WTC11 (cell line): ENCODE measurements at regions not wholly inside any gene's neighbourhood (a gene's known extent, or its start where the extent isn't known, plus 50 kb on each side); places are given as distances from the start of the nearest gene placed in this dataset.

Source experiments
- MYBL2 ChIP-seq: sonication (generic); formaldehyde crosslinking; IDR thresholded peaks from 2 replicates; pipeline ENCODE4 v1.8.1; 2023; ENCODE audit warnings: mild to moderate bottlenecking, moderate library complexity, missing genetic modification reagents
- TF ChIP-seq, protein P1 (sequence below): sonication (generic); formaldehyde crosslinking; IDR thresholded peaks from 2 replicates; pipeline ENCODE4 v1.8.0; 2022; ENCODE audit warnings: mild to moderate bottlenecking, missing genetic modification reagents
- TF ChIP-seq, protein P2 (sequence below): sonication (generic); formaldehyde crosslinking; IDR thresholded peaks from 2 replicates; pipeline ENCODE4 v1.8.1; 2022; ENCODE audit warnings: low read depth, missing genetic modification reagents, borderline replicate concordance
- TF ChIP-seq, protein P3 (sequence below): fragments of 200-600 bp; IDR thresholded peaks from 2 replicates; pipeline ENCODE4 v1.8.0; 2022; ENCODE audit warnings: antibody characterized with exemption

DNA sequence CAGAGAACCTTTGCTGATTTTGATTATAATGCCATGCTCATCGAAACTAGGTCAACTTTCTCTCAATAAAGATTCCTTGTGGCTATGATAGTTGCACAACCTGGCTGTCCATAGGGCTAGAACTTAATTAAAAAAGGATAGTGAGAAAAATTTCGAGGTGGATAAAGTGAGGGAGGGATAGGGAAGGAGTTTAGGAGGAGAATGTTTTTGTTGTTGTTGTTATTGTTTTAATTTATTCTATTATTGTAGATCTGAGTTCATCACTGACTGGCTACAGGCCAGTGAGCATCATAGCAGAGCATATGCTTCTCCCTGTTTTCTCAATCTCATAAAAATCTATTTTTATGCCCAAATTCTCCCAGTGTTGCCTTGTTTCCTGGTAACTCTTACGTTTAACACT lies 688.7 kb upstream of the GRM3 start:
- TF ChIP-seq, protein P1, sequence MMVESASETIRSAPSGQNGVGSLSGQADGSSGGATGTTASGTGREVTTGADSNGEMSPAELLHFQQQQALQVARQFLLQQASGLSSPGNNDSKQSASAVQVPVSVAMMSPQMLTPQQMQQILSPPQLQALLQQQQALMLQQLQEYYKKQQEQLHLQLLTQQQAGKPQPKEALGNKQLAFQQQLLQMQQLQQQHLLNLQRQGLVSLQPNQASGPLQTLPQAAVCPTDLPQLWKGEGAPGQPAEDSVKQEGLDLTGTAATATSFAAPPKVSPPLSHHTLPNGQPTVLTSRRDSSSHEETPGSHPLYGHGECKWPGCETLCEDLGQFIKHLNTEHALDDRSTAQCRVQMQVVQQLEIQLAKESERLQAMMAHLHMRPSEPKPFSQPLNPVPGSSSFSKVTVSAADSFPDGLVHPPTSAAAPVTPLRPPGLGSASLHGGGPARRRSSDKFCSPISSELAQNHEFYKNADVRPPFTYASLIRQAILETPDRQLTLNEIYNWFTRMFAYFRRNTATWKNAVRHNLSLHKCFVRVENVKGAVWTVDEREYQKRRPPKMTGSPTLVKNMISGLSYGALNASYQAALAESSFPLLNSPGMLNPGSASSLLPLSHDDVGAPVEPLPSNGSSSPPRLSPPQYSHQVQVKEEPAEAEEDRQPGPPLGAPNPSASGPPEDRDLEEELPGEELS (CRISPR knock-in tag): no peak
- TF ChIP-seq, protein P2, sequence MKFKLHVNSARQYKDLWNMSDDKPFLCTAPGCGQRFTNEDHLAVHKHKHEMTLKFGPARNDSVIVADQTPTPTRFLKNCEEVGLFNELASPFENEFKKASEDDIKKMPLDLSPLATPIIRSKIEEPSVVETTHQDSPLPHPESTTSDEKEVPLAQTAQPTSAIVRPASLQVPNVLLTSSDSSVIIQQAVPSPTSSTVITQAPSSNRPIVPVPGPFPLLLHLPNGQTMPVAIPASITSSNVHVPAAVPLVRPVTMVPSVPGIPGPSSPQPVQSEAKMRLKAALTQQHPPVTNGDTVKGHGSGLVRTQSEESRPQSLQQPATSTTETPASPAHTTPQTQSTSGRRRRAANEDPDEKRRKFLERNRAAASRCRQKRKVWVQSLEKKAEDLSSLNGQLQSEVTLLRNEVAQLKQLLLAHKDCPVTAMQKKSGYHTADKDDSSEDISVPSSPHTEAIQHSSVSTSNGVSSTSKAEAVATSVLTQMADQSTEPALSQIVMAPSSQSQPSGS: no peak
- TF ChIP-seq, protein P3, sequence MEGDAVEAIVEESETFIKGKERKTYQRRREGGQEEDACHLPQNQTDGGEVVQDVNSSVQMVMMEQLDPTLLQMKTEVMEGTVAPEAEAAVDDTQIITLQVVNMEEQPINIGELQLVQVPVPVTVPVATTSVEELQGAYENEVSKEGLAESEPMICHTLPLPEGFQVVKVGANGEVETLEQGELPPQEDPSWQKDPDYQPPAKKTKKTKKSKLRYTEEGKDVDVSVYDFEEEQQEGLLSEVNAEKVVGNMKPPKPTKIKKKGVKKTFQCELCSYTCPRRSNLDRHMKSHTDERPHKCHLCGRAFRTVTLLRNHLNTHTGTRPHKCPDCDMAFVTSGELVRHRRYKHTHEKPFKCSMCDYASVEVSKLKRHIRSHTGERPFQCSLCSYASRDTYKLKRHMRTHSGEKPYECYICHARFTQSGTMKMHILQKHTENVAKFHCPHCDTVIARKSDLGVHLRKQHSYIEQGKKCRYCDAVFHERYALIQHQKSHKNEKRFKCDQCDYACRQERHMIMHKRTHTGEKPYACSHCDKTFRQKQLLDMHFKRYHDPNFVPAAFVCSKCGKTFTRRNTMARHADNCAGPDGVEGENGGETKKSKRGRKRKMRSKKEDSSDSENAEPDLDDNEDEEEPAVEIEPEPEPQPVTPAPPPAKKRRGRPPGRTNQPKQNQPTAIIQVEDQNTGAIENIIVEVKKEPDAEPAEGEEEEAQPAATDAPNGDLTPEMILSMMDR: no peak
- no peak for TF ChIP-seq MYBL2 (CRISPR knock-in tag)
